ENCODE measurements at regions not wholly inside any gene's neighbourhood (a gene's known extent, or its start where the extent isn't known, plus 50 kb on each side); places are given as distances from the start of the nearest gene placed in this dataset.

GRCh38 chr2:240241572-240241971, 101.1 kb upstream of the OTOS start:
- no peak for TF ChIP-seq ZFX (IDR thresholded peaks at IDR 0.05)
- TF ChIP-seq, protein P1, sequence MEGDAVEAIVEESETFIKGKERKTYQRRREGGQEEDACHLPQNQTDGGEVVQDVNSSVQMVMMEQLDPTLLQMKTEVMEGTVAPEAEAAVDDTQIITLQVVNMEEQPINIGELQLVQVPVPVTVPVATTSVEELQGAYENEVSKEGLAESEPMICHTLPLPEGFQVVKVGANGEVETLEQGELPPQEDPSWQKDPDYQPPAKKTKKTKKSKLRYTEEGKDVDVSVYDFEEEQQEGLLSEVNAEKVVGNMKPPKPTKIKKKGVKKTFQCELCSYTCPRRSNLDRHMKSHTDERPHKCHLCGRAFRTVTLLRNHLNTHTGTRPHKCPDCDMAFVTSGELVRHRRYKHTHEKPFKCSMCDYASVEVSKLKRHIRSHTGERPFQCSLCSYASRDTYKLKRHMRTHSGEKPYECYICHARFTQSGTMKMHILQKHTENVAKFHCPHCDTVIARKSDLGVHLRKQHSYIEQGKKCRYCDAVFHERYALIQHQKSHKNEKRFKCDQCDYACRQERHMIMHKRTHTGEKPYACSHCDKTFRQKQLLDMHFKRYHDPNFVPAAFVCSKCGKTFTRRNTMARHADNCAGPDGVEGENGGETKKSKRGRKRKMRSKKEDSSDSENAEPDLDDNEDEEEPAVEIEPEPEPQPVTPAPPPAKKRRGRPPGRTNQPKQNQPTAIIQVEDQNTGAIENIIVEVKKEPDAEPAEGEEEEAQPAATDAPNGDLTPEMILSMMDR (conservative IDR thresholded peaks at IDR 0.05), result no peak

All from C4-2B (cell line).